ENCODE measurements at regions not wholly inside any gene's neighbourhood (a gene's known extent, or its start where the extent isn't known, plus 50 kb on each side); places are given as distances from the start of the nearest gene placed in this dataset.

DNA sequence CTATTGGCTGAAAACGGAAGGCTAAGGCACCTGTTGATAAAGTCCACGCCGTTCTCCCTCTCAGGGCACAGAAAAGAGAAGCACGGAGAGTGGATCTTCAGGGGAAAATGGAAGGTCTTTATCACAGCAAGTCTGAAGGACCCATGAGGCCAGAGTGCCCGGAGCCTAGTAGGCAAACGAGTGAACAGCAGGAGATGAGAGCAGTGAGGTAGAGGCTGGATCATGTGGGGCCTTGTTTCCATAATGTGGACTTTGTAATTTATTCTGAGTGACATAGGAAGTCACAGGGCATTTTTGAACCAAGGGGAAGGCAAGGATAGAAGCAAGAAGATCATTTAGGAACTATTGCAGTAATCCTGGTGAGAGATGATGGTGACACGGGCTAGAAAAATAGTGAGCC lies 287.2 kb upstream of the NRIP1 start:
- TF ChIP-seq, protein P1, sequence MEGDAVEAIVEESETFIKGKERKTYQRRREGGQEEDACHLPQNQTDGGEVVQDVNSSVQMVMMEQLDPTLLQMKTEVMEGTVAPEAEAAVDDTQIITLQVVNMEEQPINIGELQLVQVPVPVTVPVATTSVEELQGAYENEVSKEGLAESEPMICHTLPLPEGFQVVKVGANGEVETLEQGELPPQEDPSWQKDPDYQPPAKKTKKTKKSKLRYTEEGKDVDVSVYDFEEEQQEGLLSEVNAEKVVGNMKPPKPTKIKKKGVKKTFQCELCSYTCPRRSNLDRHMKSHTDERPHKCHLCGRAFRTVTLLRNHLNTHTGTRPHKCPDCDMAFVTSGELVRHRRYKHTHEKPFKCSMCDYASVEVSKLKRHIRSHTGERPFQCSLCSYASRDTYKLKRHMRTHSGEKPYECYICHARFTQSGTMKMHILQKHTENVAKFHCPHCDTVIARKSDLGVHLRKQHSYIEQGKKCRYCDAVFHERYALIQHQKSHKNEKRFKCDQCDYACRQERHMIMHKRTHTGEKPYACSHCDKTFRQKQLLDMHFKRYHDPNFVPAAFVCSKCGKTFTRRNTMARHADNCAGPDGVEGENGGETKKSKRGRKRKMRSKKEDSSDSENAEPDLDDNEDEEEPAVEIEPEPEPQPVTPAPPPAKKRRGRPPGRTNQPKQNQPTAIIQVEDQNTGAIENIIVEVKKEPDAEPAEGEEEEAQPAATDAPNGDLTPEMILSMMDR (IDR thresholded peaks at IDR 0.05) = no peak
- TF ChIP-seq EP300 (IDR thresholded peaks at IDR 0.05) (no peak), POLR2AphosphoS5 (IDR thresholded peaks at IDR 0.05) (no peak), POLR2A (IDR thresholded peaks at IDR 0.05; ENCODE audit: low read depth) (no peak)

Data from esophagus muscularis mucosa (tissue), 4 donors.